GM21423 (cell line): ENCODE measurements at regions not wholly inside any gene's neighbourhood (a gene's known extent, or its start where the extent isn't known, plus 50 kb on each side); places are given as distances from the start of the nearest gene placed in this dataset.

Source experiments
- ATAC-seq: cut with Tn5 transposase; IDR thresholded peaks from one replicate; pipeline ENCODE4 v1.9.1; 2021; ENCODE audit warnings: mild to moderate bottlenecking, moderate library complexity; ENCODE audit not compliant: unreplicated experiment

DNA sequence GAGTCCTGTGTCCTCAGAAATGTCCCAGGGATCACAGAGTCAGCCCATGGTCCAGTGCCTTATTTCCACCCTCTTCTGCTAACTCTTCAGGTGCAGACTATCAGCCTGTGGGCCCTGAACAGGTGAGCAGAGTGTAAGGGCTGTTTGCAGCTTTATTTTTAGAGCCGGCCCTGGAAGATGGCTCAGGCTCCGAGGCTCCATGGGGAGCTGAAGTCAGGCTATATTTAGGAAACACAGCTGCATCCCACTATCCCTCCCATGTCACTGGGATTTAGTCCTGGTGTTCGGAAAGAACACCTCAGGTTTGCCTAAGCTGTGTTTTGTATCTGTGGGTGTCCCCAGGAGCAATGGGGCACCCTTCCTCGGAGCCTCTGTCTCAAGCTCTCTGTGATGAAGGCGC, 126.9 kb downstream of the RPS24 start:
- ATAC-seq: no peak

DNA sequence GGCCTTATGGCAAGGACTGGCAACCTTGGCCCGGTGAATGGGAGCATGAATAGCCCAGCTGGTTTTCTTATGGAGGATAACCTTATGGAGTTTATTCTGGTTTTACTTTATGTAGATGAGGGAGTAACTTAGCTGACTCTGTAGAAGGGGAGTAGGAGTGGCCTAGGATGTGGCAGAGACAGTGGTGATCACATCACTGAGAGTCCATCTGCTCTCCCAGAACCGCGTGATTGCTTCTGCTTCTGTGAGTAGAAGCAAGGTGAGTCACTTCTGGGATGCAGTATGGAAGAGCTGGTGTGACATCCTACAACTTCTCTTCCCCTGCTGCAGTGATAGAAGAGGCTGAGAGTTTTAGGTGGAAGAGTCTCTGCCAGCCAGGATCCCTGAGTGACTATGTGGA, 129.2 kb downstream of the RPS24 start:
- no peak for ATAC-seq

- no peak for ATAC-seq
Measured at GRCh38 chr10:78164702-78165101, 131.0 kb downstream of the RPS24 start.

DNA sequence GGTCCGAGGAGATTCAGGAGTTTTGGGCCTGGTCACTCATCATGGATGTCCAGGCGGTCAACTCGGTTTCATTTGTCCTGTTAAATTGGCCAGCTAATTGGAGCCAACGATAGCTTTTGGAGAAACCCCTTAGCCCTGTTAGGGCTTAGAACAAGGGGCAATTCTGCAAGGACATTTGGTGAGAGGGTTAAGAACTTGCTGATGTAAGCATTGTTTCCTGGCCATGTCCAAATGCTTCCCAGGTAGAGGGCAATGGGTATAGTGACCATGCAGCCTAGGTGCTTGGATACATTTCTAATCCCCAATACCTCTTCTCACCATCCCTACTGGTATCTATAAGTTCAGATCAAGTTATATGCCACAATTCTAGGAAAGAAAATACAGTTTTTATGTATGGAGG, 131.5 kb downstream of the RPS24 start:
- ATAC-seq: no peak

DNA sequence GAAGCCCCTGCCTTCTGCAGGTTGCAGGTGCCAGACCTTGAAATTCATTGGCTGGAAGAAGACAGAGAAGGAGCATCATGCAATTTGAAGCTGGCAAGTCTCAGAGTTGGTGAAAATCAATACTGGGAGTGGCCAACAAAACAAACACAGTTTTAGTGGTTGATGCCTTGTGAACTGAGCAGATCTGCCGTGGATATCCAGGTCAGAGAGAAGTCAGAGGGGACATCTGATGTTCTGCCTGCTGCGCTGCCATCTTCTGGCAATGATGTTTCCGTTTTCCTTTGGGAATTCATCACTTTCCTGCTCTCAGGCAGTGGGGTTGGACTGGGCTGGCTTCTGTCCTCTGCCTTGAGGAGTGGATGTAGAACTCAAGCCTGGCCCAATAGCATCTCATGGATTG, 132.0 kb downstream of the RPS24 start:
- no peak for ATAC-seq

GRCh38 chr10:78166261-78166660, 132.6 kb downstream of the RPS24 start:
- ATAC-seq: no peak

DNA sequence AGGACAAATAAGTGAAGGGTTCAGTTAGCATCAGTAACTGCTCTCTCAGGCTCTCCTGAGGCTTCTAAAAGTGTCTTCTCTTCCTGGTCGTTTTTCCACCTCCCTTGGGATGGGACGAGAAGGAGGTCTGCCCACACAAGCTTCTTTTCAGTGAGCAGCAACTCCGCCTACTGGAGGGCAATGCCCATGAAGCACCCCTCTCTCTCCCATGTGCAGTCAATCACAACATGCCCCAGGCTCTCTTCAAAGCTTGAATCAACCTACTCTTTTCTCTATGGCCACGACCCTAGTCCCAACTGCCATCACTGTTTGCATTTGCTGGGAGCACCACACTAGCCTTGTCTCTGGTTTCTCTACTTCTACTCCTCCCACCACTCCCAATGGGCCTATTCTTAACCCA, 135.6 kb downstream of the RPS24 start:
- no peak for ATAC-seq

DNA sequence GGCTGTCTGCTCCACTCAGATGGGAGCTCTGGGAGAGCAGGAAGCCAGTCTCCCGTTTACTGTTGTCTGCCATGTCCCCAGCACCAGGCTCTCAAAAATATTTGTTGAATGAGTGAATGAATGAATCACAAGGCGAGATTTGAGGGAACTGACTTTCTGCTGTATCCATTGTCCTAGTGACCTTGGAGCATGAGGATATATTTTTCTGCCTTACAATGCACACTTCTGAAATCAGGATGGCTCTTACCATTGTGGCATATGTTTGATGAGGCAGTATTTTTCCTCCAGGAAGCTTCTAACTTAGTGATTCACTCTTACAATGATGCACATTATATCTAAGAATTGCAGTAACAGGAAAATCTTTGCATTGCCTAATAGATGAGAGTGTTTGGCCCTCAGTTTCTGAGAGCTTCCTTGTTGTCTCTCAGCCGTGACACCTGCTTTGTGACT, 136.4 kb downstream of the RPS24 start:
- no peak for ATAC-seq

GRCh38 chr10:78171633-78172400, 138.2 kb downstream of the RPS24 start:
- ATAC-seq: no peak

- ATAC-seq: no peak
Measured at GRCh38 chr10:78173360-78174015, 139.8 kb downstream of the RPS24 start.

DNA sequence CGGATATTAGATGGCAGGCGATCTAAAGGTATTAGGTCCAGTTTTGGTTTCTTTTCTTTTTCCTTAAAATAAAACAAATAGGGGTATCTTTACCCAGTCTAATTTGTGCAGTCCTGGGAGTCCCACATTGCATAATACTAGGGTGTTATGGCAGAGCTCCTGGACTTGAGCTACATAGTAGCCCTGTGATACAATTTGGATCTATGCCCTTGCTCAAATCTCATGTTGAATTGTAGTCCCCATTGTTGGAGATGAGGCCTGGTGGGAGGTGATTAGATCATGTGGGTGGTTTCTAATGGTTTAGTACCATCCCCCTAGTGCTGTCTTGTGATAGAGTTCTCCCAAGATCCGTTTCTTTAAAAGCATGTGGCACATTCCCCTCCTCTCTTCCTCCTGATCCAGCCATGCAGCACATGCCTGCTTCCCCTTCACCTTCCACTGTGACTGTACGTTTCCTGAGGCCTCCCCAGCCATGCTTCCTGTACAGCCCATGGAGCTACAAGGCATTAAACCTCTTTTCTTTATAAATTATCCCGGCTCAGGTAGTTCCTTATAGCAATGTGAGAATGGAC, 141.9 kb downstream of the RPS24 start:
- no peak for ATAC-seq

DNA sequence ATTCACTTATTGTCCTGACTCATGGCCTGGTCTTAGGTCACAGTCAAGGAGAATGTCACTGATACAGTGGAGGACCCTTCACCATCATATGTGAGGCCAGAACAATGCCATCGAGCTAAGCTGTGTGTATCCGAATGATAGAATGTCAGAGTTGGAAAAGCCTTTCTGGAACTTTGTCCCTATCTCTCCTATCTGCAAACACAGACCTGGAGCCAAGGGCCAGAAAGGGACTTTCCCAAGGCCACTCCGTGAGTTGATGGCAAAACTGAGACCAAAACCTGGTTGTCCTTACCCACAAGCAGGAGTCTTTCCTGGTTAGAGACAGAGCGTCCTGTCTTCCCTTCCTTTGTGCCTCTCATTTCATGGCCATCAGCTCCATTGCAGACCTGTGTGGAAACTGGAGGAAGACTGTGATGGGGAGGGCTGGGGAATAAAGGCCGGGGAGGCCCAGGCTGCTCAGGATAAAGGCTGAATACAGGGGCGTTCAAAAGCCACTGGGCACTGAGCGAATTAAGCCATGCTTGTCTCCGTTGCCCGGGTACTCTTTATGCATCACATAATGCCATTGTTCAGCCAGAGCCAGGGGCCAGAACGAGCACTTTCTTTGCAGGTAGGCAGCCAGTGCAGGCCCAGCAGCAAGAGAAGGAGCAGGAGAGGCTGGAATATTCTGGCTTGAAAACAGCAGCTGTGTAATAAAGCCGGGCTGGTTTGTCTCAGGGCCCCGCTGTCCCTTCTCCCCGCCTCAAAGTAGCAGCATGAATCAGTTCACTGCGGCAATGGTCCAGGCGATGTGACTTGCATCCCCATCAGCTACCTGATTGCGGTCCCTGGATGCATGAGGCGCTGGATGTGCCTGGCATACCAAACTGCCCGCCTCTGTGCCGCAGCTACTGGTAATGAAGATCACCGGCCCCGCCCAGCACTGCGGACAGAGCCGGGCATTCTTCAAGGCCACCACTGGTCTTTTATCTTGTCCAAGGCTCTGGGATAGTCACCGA, 143.0 kb downstream of the RPS24 start:
- ATAC-seq: no peak

DNA sequence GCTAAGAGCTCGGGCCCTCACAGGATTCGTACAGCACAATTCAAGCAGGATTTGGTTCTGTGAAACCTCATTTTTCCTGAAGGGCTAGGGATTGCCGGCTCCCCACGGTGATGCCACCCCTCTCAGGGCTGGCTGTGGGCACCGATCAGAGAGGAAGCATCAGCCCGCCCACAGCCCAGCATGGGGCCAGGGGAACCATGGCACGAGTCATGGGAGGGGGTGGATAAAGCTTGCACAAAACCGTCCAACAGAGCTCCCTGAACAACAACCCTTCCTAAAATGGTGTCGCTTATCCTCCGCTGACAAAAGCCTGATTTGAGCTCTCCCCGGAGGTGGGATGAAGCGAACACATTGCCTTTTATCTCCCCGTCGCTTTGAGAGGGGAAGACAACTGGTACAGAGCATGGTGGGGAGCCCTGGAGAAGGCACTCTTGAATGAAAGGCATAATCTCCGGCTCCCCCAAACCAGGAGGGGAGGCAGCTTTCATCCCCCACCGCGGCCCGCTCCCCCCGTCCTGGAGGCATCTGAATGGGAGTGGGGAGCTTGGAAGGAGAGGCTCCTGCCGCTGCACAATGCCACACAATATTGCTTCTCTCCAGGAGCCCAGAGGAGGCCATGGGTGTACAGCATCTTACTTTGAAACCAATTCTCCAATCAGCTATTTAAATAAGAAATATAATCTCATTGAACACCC, 144.0 kb downstream of the RPS24 start:
- no peak for ATAC-seq

DNA sequence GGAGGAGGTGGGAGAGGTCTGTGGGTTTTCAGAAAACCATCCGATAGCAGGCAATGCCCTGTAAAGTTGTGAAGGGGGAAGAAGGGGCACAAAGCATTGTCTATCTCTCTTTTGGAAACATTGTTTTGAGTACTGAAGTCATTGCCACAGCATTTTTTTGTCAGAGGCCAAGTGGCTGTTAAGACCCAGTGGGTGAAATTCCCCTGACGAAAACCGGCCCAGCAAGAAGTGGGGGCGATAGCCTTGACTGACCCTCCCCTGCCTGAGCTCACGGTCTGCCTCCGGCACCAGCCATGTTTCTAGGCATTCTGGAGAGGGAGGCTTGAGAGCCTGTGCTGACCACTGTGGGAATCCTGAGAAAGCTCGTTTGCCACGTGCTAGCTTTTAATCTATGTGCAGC, 144.7 kb downstream of the RPS24 start:
- no peak for ATAC-seq

DNA sequence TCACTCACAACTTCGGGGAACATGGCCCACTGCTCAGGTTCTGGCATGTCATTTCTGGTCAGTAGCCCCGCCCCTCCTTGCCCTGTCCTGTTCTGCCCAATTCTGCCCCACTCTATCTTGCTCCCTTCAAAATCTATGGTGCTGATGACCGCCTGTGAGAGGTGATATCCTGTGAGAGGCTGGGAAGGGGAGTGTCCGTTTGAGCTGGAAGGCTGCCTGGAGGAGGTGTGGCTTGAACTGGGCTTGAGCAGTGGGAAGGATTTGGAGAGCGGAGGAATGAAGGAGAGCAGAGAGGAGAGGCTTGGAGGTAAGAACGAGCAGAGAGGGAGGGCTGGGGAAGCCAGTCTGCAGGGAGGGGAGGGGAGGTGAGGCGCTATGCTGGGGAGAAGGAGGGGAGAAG, 145.3 kb downstream of the RPS24 start:
- no peak for ATAC-seq

GRCh38 chr10:78179886-78180705, 146.4 kb downstream of the RPS24 start:
- no peak for ATAC-seq

- no peak for ATAC-seq
Measured at GRCh38 chr10:78181381-78182055, 147.9 kb downstream of the RPS24 start.

- no peak for ATAC-seq
Measured at GRCh38 chr10:78182841-78183240, 149.2 kb downstream of the RPS24 start.
